IMR-90 (cell line): ENCODE measurements at regions not wholly inside any gene's neighbourhood (a gene's known extent, or its start where the extent isn't known, plus 50 kb on each side); places are given as distances from the start of the nearest gene placed in this dataset.

ENCODE experiments used
- ATAC-seq: fragments of 200-7000 bp; cut with Tn5 transposase; 2 replicates; pipeline ENCODE4 v1.9.1; 2020; ENCODE audit warnings: low read depth, mild to moderate bottlenecking, moderate library complexity
- BruUV-seq: library from RNA; stranded (reverse); fragments of 400-500 nt; replicated peaks from 2 replicates; lab custom pipeline; 2021; lab: Mats Ljungman, UMichigan
- CTCF ChIA-PET: fragments of 300-600 bp; formaldehyde crosslinking; extraction: SDS; loops from one replicate; lab custom pipeline; 2021; ENCODE audit warnings: antibody characterized with exemption; lab: Yijun Ruan, JAX
- POLR2A ChIA-PET: fragments of 300-600 bp; sonication (Branson Sonifier 250); formaldehyde crosslinking; loops from one replicate; lab custom pipeline; 2022; ENCODE audit warnings: antibody characterized with exemption; ENCODE audit not compliant: unreplicated experiment; lab: Charles Lee
- DNase-seq: peaks from one replicate; pipeline ENCODE4 v3.0.0; 2013
- H2AFZ ChIP-seq: replicated peaks from 2 replicates; pipeline ENCODE3; 2013; ENCODE audit warnings: low read length, mild to moderate bottlenecking; ENCODE audit not compliant: poor library complexity
- H2AK5ac ChIP-seq: 2 replicates; pipeline ENCODE4 v1.6.1; 2013; ENCODE audit warnings: low read depth, low read length, inconsistent platforms
- H2AK9ac ChIP-seq: replicated peaks from 2 replicates; pipeline ENCODE3; 2013; ENCODE audit warnings: mild to moderate bottlenecking, low read depth, low read length, moderate library complexity; ENCODE audit not compliant: poor library complexity
- H2BK120ac ChIP-seq: 2 replicates; pipeline ENCODE4 v1.6.1; 2013; ENCODE audit warnings: low read depth, low read length, inconsistent platforms
- H2BK15ac ChIP-seq: 3 replicates; pipeline ENCODE4 v1.6.1; 2013; ENCODE audit warnings: low read depth, low read length, inconsistent platforms
- H2BK20ac ChIP-seq: 2 replicates; pipeline ENCODE4 v1.6.1; 2013; ENCODE audit warnings: low read depth, mild to moderate bottlenecking, inconsistent platforms, low read length, moderate library complexity
- H2BK5ac ChIP-seq: 2 replicates; pipeline ENCODE4 v1.6.1; 2013; ENCODE audit warnings: mild to moderate bottlenecking, low read depth, low read length, inconsistent platforms; ENCODE audit not compliant: poor library complexity, severe bottlenecking
- H3K14ac ChIP-seq: replicated peaks from 2 replicates; pipeline ENCODE4 v1.6.1; 2013; ENCODE audit warnings: low read depth, low read length, inconsistent platforms
- H3K18ac ChIP-seq: 2 replicates; pipeline ENCODE4 v1.6.1; 2013; ENCODE audit warnings: low read depth, low read length, control low read depth
- H3K23ac ChIP-seq: 2 replicates; pipeline ENCODE4 v1.6.1; 2013; ENCODE audit warnings: low read depth, low read length, inconsistent platforms
- H3K27ac ChIP-seq: 2 replicates; pipeline ENCODE4 v1.5.1; 2013; ENCODE audit warnings: mild to moderate bottlenecking, control low read depth, low read length; ENCODE audit not compliant: insufficient read depth
- H3K27me3 ChIP-seq: 2 replicates; pipeline ENCODE4 v1.6.1; 2013; ENCODE audit warnings: low read length; ENCODE audit not compliant: control insufficient read depth, insufficient read depth
- H3K36me3 ChIP-seq: 2 replicates; pipeline ENCODE4 v1.6.1; 2013; ENCODE audit warnings: low read length, mixed read lengths; ENCODE audit not compliant: control insufficient read depth, insufficient read depth
- H3K4ac ChIP-seq: 2 replicates; pipeline ENCODE4 v1.6.1; 2013; ENCODE audit warnings: low read depth, low read length, inconsistent platforms
- H3K4me1 ChIP-seq: 2 replicates; pipeline ENCODE4 v1.6.1; 2013; ENCODE audit warnings: low read length, mixed read lengths; ENCODE audit not compliant: control insufficient read depth, insufficient read depth
- H3K4me2 ChIP-seq: 2 replicates; pipeline ENCODE4 v1.6.1; 2013; ENCODE audit warnings: low read depth, mild to moderate bottlenecking, control low read depth, low read length, moderate library complexity
- H3K4me3 ChIP-seq: 2 replicates; pipeline ENCODE4 v1.5.1; 2013; ENCODE audit warnings: low read depth, mild to moderate bottlenecking, control low read depth, low read length, moderate library complexity; ENCODE audit not compliant: insufficient read depth
- H3K56ac ChIP-seq: 2 replicates; pipeline ENCODE4 v1.6.1; 2013; ENCODE audit warnings: low read length, inconsistent platforms; ENCODE audit not compliant: insufficient read depth; ENCODE audit errors: extremely low read depth
- H3K79me1 ChIP-seq, 2 experiments: 2 replicates each; pipeline ENCODE4 v1.6.1; 2013; ENCODE audit warnings: low read length in 2 of 2, inconsistent platforms in 1 of 2, low read depth in 1 of 2
- H3K9ac ChIP-seq: 2 replicates; pipeline ENCODE4 v1.6.1; 2013; ENCODE audit warnings: low read depth, low read length, control low read depth
- H3K9me1 ChIP-seq: 2 replicates; pipeline ENCODE4 v1.6.1; 2013; ENCODE audit warnings: low read length, inconsistent platforms; ENCODE audit not compliant: insufficient read depth
- H3K9me3 ChIP-seq: 2 replicates; pipeline ENCODE4 v1.6.1; 2013; ENCODE audit warnings: low read length; ENCODE audit not compliant: control insufficient read depth, insufficient read depth
- H4K20me1 ChIP-seq: 2 replicates; pipeline ENCODE4 v1.6.1; 2013; ENCODE audit warnings: low read length, inconsistent platforms; ENCODE audit not compliant: insufficient read depth
- H4K5ac ChIP-seq: 2 replicates; pipeline ENCODE4 v1.6.1; 2013; ENCODE audit warnings: mild to moderate bottlenecking, low read depth, low read length, control low read depth
- H4K8ac ChIP-seq, 2 experiments: 2 replicates each; pipeline ENCODE4 v1.6.1; 2013; ENCODE audit warnings: low read depth in 2 of 2, low read length in 2 of 2, control low read depth in 1 of 2, inconsistent platforms in 1 of 2
- H4K91ac ChIP-seq: 2 replicates; pipeline ENCODE4 v1.6.1; 2013; ENCODE audit warnings: low read depth, low read length, inconsistent platforms; ENCODE audit not compliant: insufficient read depth
- BHLHE40 ChIP-seq: fragments of 150-350 bp; IDR thresholded peaks from 2 replicates; pipeline ENCODE4 v1.6.1; 2016; ENCODE audit warnings: mild to moderate bottlenecking, low read depth, low read length
- CEBPB ChIP-seq: IDR thresholded peaks from 2 replicates; pipeline ENCODE4 v1.6.1; 2012; ENCODE audit warnings: low read depth, low read length, improper control_type of control experiment
- MAZ ChIP-seq: IDR thresholded peaks from 2 replicates; pipeline ENCODE4 v1.6.1; 2012; ENCODE audit warnings: low read depth, mild to moderate bottlenecking, low read length, improper control_type of control experiment, moderate library complexity, borderline replicate concordance
- MXI1 ChIP-seq: IDR thresholded peaks from 2 replicates; pipeline ENCODE4 v1.6.1; 2012; ENCODE audit warnings: low read depth, mild to moderate bottlenecking, low read length, moderate library complexity, borderline replicate concordance
- WGBS, 2 experiments: methylation state at CpG; one replicate each; pipeline versions ENCODE4 v1.1.5 to v1.1.7; 2013; ENCODE audit warnings: missing lambda C conversion rate in 2 of 2; ENCODE audit not compliant: insufficient read length in 1 of 2; ENCODE audit errors: extremely low coverage in 2 of 2; 5-methylcytosine and 5-hydroxymethylcytosine counted together
- dilution Hi-C: fragments of 300-500 bp; cut with HindIII; formaldehyde crosslinking; loops from one replicate; pipeline ENCODE4 v1.14.3; 2018; ENCODE audit warnings: low sequenced_read_pairs; ENCODE audit not compliant: unreplicated experiment
- in situ Hi-C: fragments of 300-500 bp; cut with MboI; formaldehyde crosslinking; loops from 3 replicates; pipeline ENCODE4 v1.14.3; 2019; ENCODE audit warnings: low sequenced_read_pairs, inconsistent platforms, mixed read lengths
- intact Hi-C: fragments of 100-400 bp; cut with micrococcal nuclease; formaldehyde crosslinking; loops from 2 replicates; pipeline ENCODE4 v1.10.0; 2022

DNA sequence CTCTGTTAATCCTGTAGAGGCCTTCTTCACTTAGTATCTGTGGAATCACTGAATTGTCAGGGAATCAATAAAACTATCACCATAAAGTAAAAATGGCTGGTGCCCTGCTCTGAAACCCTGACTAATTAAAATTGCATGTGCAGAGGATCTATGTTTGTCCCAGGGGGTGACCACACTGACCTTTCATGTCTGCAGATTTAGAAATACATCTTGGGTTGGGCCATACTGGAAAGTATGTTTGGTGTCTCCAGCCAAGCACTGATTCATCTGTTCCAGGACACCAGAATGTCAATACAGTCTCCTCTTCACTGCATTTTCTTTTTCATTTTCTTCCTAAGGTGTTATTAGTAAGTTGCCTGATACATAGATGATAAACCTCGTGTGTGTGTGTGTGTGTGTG lies 490.9 kb upstream of the INTU start:
- Histone ChIP-seq H3K4me3 (no peak overlapping the region), H3K14ac (peak overlapping the region; percentile 49; the same call in 1 of the 2 replicates), H3K23ac (no peak overlapping the region), H4K91ac (peak overlapping the region; percentile 43; the same call in 1 of the 2 replicates), H3K4me1 (peaks cover 11% of the 10 kb centered on the region), H2AK5ac (peak overlapping the region; percentile 67), H3K4ac (peak overlapping the region; percentile 76; the same call in 1 of the 2 replicates), H2AK9ac (no peak overlapping the region), H3K9me1 (peaks cover 6% of the 10 kb centered on the region), H3K9me3 (no peaks in the 10 kb centered on the region), H3K27ac (no peak overlapping the region), H3K79me1 (0 out of 4 replicates have a peak, but pooled peaks cover 0 to 3% of the 10 kb centered on the region in 2 experiments), H3K36me3 (no peaks in the 10 kb centered on the region), H4K8ac (peak overlapping the region in 1 of 2 experiments; percentile 74; a peak in 1 of 4 replicates), H2BK120ac (peak overlapping the region; percentile 89), H3K9ac (no peak overlapping the region), H2BK20ac (peak overlapping the region; percentile 93), H3K4me2 (no peak overlapping the region), H4K5ac (no peak overlapping the region; the same call in 1 of the 2 replicates), H3K56ac (no peak overlapping the region), H2BK15ac (peak overlapping the region; percentile 59; the same call in 1 of the 3 replicates), H3K18ac (no peak overlapping the region; the same call in 1 of the 2 replicates), H2AFZ (no peak overlapping the region), H4K20me1 (no peaks in the 10 kb centered on the region), H3K27me3 (no peaks in the 10 kb centered on the region), H2BK5ac (peak overlapping the region; percentile 78)
- peak; percentile 76 for DNase-seq
- CTCF ChIA-PET, result no interaction called here
- BruUV-seq, result no TSS peak
- TF ChIP-seq CEBPB (peak; percentile 55), MAZ (no peak), MXI1 (no peak), BHLHE40 (peak; percentile 78; the same call in 1 of the 2 replicates)
- intact Hi-C loops, result no loop called here
- in situ Hi-C loops, result no loop called here
- WGBS, 2 experiments, result no CpG with 5 or more reads among the region's 1 CpG
- dilution Hi-C loops, result no loop called here
- ATAC-seq, result peak; percentile 51
- POLR2A ChIA-PET, result no interaction called here
